ENCODE measurements at regions not wholly inside any gene's neighbourhood (a gene's known extent, or its start where the extent isn't known, plus 50 kb on each side); places are given as distances from the start of the nearest gene placed in this dataset.

DNA sequence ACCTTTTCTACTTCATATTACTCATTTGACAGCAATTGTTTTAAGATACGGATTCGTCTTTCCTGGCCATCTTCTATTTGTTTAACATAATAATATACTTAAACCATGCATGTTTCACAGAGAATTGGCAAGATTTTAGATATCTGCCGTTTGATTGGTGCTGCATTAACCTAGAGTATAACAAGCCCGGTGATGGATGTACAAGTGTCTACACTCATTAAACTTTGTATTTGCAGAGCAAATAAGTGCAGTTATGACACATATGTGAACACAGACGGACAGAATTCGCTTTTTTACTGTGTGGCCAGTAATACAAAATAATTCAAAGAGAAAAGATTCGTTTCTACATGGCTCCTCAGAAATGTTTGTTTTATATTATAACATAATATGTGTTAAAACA, 116.1 kb downstream of the ARL4A start:
- TF ChIP-seq, protein P1, sequence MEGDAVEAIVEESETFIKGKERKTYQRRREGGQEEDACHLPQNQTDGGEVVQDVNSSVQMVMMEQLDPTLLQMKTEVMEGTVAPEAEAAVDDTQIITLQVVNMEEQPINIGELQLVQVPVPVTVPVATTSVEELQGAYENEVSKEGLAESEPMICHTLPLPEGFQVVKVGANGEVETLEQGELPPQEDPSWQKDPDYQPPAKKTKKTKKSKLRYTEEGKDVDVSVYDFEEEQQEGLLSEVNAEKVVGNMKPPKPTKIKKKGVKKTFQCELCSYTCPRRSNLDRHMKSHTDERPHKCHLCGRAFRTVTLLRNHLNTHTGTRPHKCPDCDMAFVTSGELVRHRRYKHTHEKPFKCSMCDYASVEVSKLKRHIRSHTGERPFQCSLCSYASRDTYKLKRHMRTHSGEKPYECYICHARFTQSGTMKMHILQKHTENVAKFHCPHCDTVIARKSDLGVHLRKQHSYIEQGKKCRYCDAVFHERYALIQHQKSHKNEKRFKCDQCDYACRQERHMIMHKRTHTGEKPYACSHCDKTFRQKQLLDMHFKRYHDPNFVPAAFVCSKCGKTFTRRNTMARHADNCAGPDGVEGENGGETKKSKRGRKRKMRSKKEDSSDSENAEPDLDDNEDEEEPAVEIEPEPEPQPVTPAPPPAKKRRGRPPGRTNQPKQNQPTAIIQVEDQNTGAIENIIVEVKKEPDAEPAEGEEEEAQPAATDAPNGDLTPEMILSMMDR (IDR thresholded peaks at IDR 0.05; ENCODE audit: low read depth, low read length): no peak
- no peak for TF ChIP-seq EZH2phosphoT487 (IDR thresholded peaks at IDR 0.05; ENCODE audit: low read depth)

DNA sequence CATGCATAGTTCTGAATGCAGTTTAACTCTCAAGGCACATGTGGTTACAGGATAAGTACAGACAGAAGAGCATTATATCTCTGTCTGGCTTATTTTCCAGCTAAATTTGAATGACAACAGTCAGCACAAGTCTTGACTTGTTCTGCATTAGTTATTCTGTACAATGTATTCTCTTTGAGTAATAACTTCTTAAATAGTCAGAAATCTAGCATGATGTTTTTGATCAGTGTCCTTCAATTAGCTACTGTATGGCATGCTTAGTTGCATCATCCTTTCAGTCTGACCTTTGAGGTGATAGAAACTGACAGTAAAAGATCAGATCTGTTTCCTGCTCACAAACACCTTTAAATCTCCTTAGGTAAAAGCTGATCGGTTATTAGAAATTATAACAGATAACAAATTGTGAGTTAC, 118.1 kb downstream of the ARL4A start:
- Histone ChIP-seq H3K9me3 (ENCODE audit: insufficient read depth, low read length) (no peaks in the 10 kb centered on the region), H4K20me1 (ENCODE audit: insufficient read depth, low read length) (no peaks in the 10 kb centered on the region), H3K79me2 (ENCODE audit: low read length) (no peaks in the 10 kb centered on the region), H3K4me3 (ENCODE audit: low read length) (no peak overlapping the region), H3K27ac (ENCODE audit: low read length) (no peak overlapping the region), H3K9ac (ENCODE audit: low read length) (no peak overlapping the region), H2AFZ (ENCODE audit: low read depth, low read length) (no peak overlapping the region), H3K4me2 (ENCODE audit: low read length) (no peak overlapping the region), H3K36me3 (replicated peaks; ENCODE audit: low read depth, low read length) (no peaks in the 10 kb centered on the region), H3K4me1 (ENCODE audit: low read length) (no peaks in the 10 kb centered on the region), H3K27me3 (ENCODE audit: low read depth, low read length) (no peaks in the 10 kb centered on the region)
- TF ChIP-seq, protein P1 (IDR thresholded peaks at IDR 0.05; ENCODE audit: low read depth, low read length): no peak
- TF ChIP-seq EZH2phosphoT487 (IDR thresholded peaks at IDR 0.05; ENCODE audit: low read depth): no peak

More for the DNA sequence above, 116.1 kb downstream of the ARL4A start:
- Histone ChIP-seq H2AFZ (ENCODE audit: low read depth, low read length) (no peak overlapping the region), H3K9me3 (ENCODE audit: insufficient read depth, low read length) (no peaks in the 10 kb centered on the region), H3K36me3 (replicated peaks; ENCODE audit: low read depth, low read length) (no peaks in the 10 kb centered on the region), H3K4me1 (ENCODE audit: low read length) (no peaks in the 10 kb centered on the region), H3K27ac (ENCODE audit: low read length) (no peak overlapping the region), H3K9ac (ENCODE audit: low read length) (no peak overlapping the region), H3K27me3 (ENCODE audit: low read depth, low read length) (no peaks in the 10 kb centered on the region), H4K20me1 (ENCODE audit: insufficient read depth, low read length) (no peaks in the 10 kb centered on the region), H3K79me2 (ENCODE audit: low read length) (no peaks in the 10 kb centered on the region), H3K4me2 (ENCODE audit: low read length) (no peak overlapping the region), H3K4me3 (ENCODE audit: low read length) (no peak overlapping the region)

DNA sequence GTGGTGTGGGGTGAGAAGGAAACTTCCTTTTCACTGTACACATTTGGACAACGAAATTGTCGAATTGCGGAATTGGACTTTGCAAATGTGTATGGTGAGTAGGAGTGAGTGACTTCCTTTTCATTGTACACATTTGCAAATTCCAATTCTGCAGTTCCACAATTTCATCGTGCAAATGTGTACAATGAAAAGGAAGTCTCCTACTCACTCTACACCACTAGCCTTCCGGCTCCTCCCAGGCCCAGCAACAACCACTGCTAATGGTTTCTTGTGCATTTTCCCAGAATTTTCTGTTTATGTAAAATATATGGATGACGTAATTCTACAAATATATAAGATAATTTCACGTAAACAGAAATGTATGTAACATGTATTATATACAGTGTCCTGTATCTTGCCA, 118.5 kb downstream of the ARL4A start:
- Histone ChIP-seq H3K9ac (ENCODE audit: low read length) (no peak overlapping the region), H3K27ac (ENCODE audit: low read length) (no peak overlapping the region)

DNA sequence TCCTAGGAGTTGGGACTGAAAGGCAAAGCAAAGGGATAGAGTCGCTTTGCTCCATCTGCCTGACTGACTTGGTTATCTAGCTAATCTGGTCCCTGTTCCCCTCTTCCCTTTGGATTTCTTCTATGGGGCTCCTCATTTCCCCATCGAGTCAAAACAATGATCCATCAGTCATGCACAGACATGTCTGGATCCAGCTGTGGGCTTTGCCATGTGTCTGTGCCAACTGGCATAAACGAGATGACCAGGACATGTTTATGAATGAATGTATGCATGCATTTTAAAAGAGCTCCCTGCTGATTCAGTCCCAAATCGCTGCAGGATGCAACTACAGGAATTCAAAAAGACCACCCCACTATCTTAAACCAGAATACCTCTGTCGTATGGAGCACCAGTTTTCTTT, 122.0 kb downstream of the ARL4A start:
- no peak overlapping the region for H3K27ac ChIP-seq (ENCODE audit: low read length)
- H3K9ac ChIP-seq (ENCODE audit: low read length): no peak overlapping the region
- no peaks in the 10 kb centered on the region for H3K79me2 ChIP-seq (ENCODE audit: low read length)
- H3K27me3 ChIP-seq (ENCODE audit: low read depth, low read length): no peaks in the 10 kb centered on the region
- no peaks in the 10 kb centered on the region for H3K4me1 ChIP-seq (ENCODE audit: low read length)
- no peaks in the 10 kb centered on the region for H3K36me3 ChIP-seq (replicated peaks; ENCODE audit: low read depth, low read length)
- no peaks in the 10 kb centered on the region for H4K20me1 ChIP-seq (ENCODE audit: insufficient read depth, low read length)
- H3K4me3 ChIP-seq (ENCODE audit: low read length): no peak overlapping the region
- TF ChIP-seq, protein P1 (IDR thresholded peaks at IDR 0.05; ENCODE audit: low read depth, low read length): no peak
- TF ChIP-seq EZH2phosphoT487 (IDR thresholded peaks at IDR 0.05; ENCODE audit: low read depth): no peak
- H3K4me2 ChIP-seq (ENCODE audit: low read length): no peak overlapping the region
- H3K9me3 ChIP-seq (ENCODE audit: insufficient read depth, low read length): no peaks in the 10 kb centered on the region
- H2AFZ ChIP-seq (ENCODE audit: low read depth, low read length): no peak overlapping the region

More for the DNA sequence above, 118.5 kb downstream of the ARL4A start:
- Histone ChIP-seq H3K4me3 (ENCODE audit: low read length) (no peak overlapping the region), H4K20me1 (ENCODE audit: insufficient read depth, low read length) (no peaks in the 10 kb centered on the region), H3K4me1 (ENCODE audit: low read length) (no peaks in the 10 kb centered on the region), H3K27me3 (ENCODE audit: low read depth, low read length) (no peaks in the 10 kb centered on the region), H3K9me3 (ENCODE audit: insufficient read depth, low read length) (no peaks in the 10 kb centered on the region), H3K4me2 (ENCODE audit: low read length) (no peak overlapping the region), H3K79me2 (ENCODE audit: low read length) (no peaks in the 10 kb centered on the region), H3K36me3 (replicated peaks; ENCODE audit: low read depth, low read length) (no peaks in the 10 kb centered on the region), H2AFZ (ENCODE audit: low read depth, low read length) (no peak overlapping the region)
- TF ChIP-seq, protein P1 (IDR thresholded peaks at IDR 0.05; ENCODE audit: low read depth, low read length): no peak
- no peak for TF ChIP-seq EZH2phosphoT487 (IDR thresholded peaks at IDR 0.05; ENCODE audit: low read depth)

All from OCI-LY3 (cell line).